GM12872 (cell line): ENCODE measurements at regions not wholly inside any gene's neighbourhood (a gene's known extent, or its start where the extent isn't known, plus 50 kb on each side); places are given as distances from the start of the nearest gene placed in this dataset.

Source experiments
- CTCF ChIP-seq: IDR thresholded peaks from 3 replicates; pipeline ENCODE4 v1.5.1; 2011; ENCODE audit warnings: low read depth, mild to moderate bottlenecking, low read length, moderate library complexity; ENCODE audit not compliant: insufficient read depth

GRCh38 chr5:68540798-68541590 lies 325.4 kb downstream of the PIK3R1 start:
- TF ChIP-seq CTCF, result no peak

GRCh38 chr5:68542207-68542606 lies 326.7 kb downstream of the PIK3R1 start:
- TF ChIP-seq CTCF, result no peak

- no peak for TF ChIP-seq CTCF
Measured at GRCh38 chr5:68543212-68543611, 327.7 kb downstream of the PIK3R1 start.

- TF ChIP-seq CTCF, result no peak
Measured at GRCh38 chr5:68544091-68544647, 328.6 kb downstream of the PIK3R1 start.

GRCh38 chr5:68544648-68545552 lies 329.3 kb downstream of the PIK3R1 start:
- TF ChIP-seq CTCF, result no peak

- no peak for TF ChIP-seq CTCF
Measured at GRCh38 chr5:68545636-68546295, 330.2 kb downstream of the PIK3R1 start.

- no peak for TF ChIP-seq CTCF
Measured at GRCh38 chr5:68547056-68547455, 331.5 kb downstream of the PIK3R1 start.
